Mucosa of stomach (tissue), 1 donor: ENCODE measurements at regions not wholly inside any gene's neighbourhood (a gene's known extent, or its start where the extent isn't known, plus 50 kb on each side); places are given as distances from the start of the nearest gene placed in this dataset.
"Not testable (repeated sequence)": the region's sequence is repeated elsewhere in the genome, so short reads cannot be mapped to it uniquely, and the experiment has no call there.

Experiments
- H3K27me3 ChIP-seq: one replicate; pipeline ENCODE4 v1.7.0; 2013; ENCODE audit warnings: mild to moderate bottlenecking, low read length; ENCODE audit not compliant: control insufficient read depth, insufficient read depth
- H3K36me3 ChIP-seq: one replicate; pipeline ENCODE4 v1.7.0; 2013; ENCODE audit warnings: low read length; ENCODE audit not compliant: control insufficient read depth, insufficient read depth
- H3K4me1 ChIP-seq: one replicate; pipeline ENCODE4 v1.7.0; 2013; ENCODE audit warnings: mild to moderate bottlenecking, low read length; ENCODE audit not compliant: control insufficient read depth, insufficient read depth
- H3K4me3 ChIP-seq: one replicate; pipeline ENCODE4 v1.7.0; 2013; ENCODE audit warnings: low read length
- H3K9ac ChIP-seq: one replicate; pipeline ENCODE4 v1.7.0; 2013; ENCODE audit warnings: mild to moderate bottlenecking, low read length, moderate library complexity
- H3K9me3 ChIP-seq: one replicate; pipeline ENCODE4 v1.7.0; 2013; ENCODE audit warnings: mild to moderate bottlenecking, low read length, moderate library complexity; ENCODE audit not compliant: control insufficient read depth
- donor health status: Pancreatic carcinoma.

- not testable (repeated sequence) for H3K4me3 ChIP-seq, H3K4me1 ChIP-seq, H3K36me3 ChIP-seq, H3K9me3 ChIP-seq, H3K9ac ChIP-seq, H3K27me3 ChIP-seq
Measured at GRCh38 chr10:2546894-2547293, 520.5 kb upstream of the PFKP start.

GRCh38 chr10:2543974-2544373 lies 523.4 kb upstream of the PFKP start:
- no peak overlapping the region for H3K4me3 ChIP-seq
- H3K9ac ChIP-seq, result no peak overlapping the region
- H3K9me3 ChIP-seq, result no peaks in the 10 kb centered on the region
- H3K36me3 ChIP-seq, result no peaks in the 10 kb centered on the region
- H3K4me1 ChIP-seq, result no peaks in the 10 kb centered on the region
- no peaks in the 10 kb centered on the region for H3K27me3 ChIP-seq

- Histone ChIP-seq H3K27me3 (no peaks in the 10 kb centered on the region), H3K4me3 (no peak overlapping the region), H3K4me1 (no peaks in the 10 kb centered on the region), H3K9me3 (no peaks in the 10 kb centered on the region), H3K9ac (no peak overlapping the region), H3K36me3 (no peaks in the 10 kb centered on the region)
Measured at GRCh38 chr10:2543142-2543886, 524.0 kb upstream of the PFKP start.

GRCh38 chr10:2541176-2541575 lies 526.2 kb upstream of the PFKP start:
- H3K9ac ChIP-seq, result no peak overlapping the region
- no peaks in the 10 kb centered on the region for H3K27me3 ChIP-seq
- no peaks in the 10 kb centered on the region for H3K36me3 ChIP-seq
- H3K9me3 ChIP-seq, result no peaks in the 10 kb centered on the region
- no peak overlapping the region for H3K4me3 ChIP-seq
- H3K4me1 ChIP-seq, result no peaks in the 10 kb centered on the region

GRCh38 chr10:2529945-2530344 lies 537.4 kb upstream of the PFKP start:
- Histone ChIP-seq H3K9me3 (no peaks in the 10 kb centered on the region), H3K27me3 (no peaks in the 10 kb centered on the region), H3K4me3 (no peak overlapping the region), H3K4me1 (no peaks in the 10 kb centered on the region), H3K9ac (no peak overlapping the region), H3K36me3 (no peaks in the 10 kb centered on the region)

GRCh38 chr10:2525781-2526180 lies 541.6 kb upstream of the PFKP start:
- H3K27me3 ChIP-seq, result no peaks in the 10 kb centered on the region
- no peaks in the 10 kb centered on the region for H3K4me1 ChIP-seq
- H3K4me3 ChIP-seq, result no peak overlapping the region
- H3K36me3 ChIP-seq, result no peaks in the 10 kb centered on the region
- H3K9me3 ChIP-seq, result no peaks in the 10 kb centered on the region
- no peak overlapping the region for H3K9ac ChIP-seq

GRCh38 chr10:2519139-2519538 lies 548.2 kb upstream of the PFKP start:
- Histone ChIP-seq H3K27me3 (no peaks in the 10 kb centered on the region), H3K9me3 (no peaks in the 10 kb centered on the region), H3K36me3 (no peaks in the 10 kb centered on the region), H3K4me1 (no peaks in the 10 kb centered on the region), H3K9ac (no peak overlapping the region), H3K4me3 (no peak overlapping the region)

- no peak overlapping the region for H3K4me3 ChIP-seq
- H3K4me1 ChIP-seq, result no peaks in the 10 kb centered on the region
- H3K9me3 ChIP-seq, result no peaks in the 10 kb centered on the region
- no peak overlapping the region for H3K9ac ChIP-seq
- H3K27me3 ChIP-seq, result no peaks in the 10 kb centered on the region
- H3K36me3 ChIP-seq, result no peaks in the 10 kb centered on the region
Measured at GRCh38 chr10:2509081-2509531, 558.2 kb upstream of the PFKP start.

- H3K4me3 ChIP-seq, H3K9ac ChIP-seq, H3K27me3 ChIP-seq: not testable (repeated sequence)
Measured at GRCh38 chr10:2501366-2501940, 565.9 kb upstream of the PFKP start.

GRCh38 chr10:2494399-2494798 lies 572.9 kb upstream of the PFKP start:
- Histone ChIP-seq H3K4me3 (no peak overlapping the region), H3K9ac (no peak overlapping the region), H3K4me1 (no peaks in the 10 kb centered on the region), H3K36me3 (no peaks in the 10 kb centered on the region), H3K27me3 (no peaks in the 10 kb centered on the region), H3K9me3 (no peaks in the 10 kb centered on the region)

More at GRCh38 chr10:2501366-2501940, 565.9 kb upstream of the PFKP start:
- not testable (repeated sequence) for H3K9me3 ChIP-seq, H3K36me3 ChIP-seq, H3K4me1 ChIP-seq

- Histone ChIP-seq H3K4me1 (no peaks in the 10 kb centered on the region), H3K36me3 (no peaks in the 10 kb centered on the region), H3K9ac (no peak overlapping the region), H3K4me3 (no peak overlapping the region), H3K9me3 (no peaks in the 10 kb centered on the region), H3K27me3 (no peaks in the 10 kb centered on the region)
Measured at GRCh38 chr10:2488446-2489005, 578.8 kb upstream of the PFKP start.

- Histone ChIP-seq H3K9ac (no peak overlapping the region), H3K27me3 (no peaks in the 10 kb centered on the region), H3K36me3 (no peaks in the 10 kb centered on the region), H3K4me1 (no peaks in the 10 kb centered on the region), H3K9me3 (no peaks in the 10 kb centered on the region), H3K4me3 (no peak overlapping the region)
Measured at GRCh38 chr10:2487921-2488320, 579.4 kb upstream of the PFKP start.
